Esophagus squamous epithelium (tissue), 4 donors: ENCODE measurements at regions not wholly inside any gene's neighbourhood (a gene's known extent, or its start where the extent isn't known, plus 50 kb on each side); places are given as distances from the start of the nearest gene placed in this dataset.

Experiments used
- POLR2A ChIP-seq, 4 donors: fragments of 450-650 bp; IDR thresholded peaks; one replicate each; pipeline ENCODE4 v1.6.1; 2017; ENCODE audit warnings: antibody characterized with exemption in 4 of 4, mild to moderate bottlenecking in 4 of 4, moderate library complexity in 3 of 4
- TF ChIP-seq, protein P1 (sequence below), 6 experiments: fragments of 450-650 bp in 4 of 6; fragments of 200-600 bp in 2 of 6; sonication (generic) in 2 of 6; IDR thresholded peaks; one replicate each; pipeline ENCODE4 v1.5.1; 2016 to 2019; ENCODE audit warnings: antibody characterized with exemption in 6 of 6, mild to moderate bottlenecking in 4 of 6, moderate library complexity in 4 of 6

DNA sequence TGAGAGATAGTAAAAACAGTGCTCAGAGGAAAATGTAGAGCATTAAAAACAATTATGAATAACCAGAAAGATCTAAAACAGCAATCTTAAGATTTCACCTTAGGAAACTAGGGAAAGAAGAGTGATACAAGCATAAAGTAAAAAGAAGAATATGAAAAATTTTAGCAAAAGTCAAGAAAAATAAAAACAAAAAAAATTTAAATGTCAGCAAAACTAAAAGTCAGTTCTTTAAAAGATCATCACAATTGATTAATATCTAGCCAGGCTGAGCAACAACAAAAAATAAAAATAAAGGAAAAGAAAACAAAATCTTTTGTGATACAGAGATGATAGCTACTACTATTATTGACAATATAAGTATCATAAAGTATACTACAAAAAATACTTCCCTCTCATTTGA, 1088.1 kb upstream of the EDIL3 start:
- TF ChIP-seq POLR2A (IDR thresholded peaks at IDR 0.05) = no peak
- TF ChIP-seq, protein P1, sequence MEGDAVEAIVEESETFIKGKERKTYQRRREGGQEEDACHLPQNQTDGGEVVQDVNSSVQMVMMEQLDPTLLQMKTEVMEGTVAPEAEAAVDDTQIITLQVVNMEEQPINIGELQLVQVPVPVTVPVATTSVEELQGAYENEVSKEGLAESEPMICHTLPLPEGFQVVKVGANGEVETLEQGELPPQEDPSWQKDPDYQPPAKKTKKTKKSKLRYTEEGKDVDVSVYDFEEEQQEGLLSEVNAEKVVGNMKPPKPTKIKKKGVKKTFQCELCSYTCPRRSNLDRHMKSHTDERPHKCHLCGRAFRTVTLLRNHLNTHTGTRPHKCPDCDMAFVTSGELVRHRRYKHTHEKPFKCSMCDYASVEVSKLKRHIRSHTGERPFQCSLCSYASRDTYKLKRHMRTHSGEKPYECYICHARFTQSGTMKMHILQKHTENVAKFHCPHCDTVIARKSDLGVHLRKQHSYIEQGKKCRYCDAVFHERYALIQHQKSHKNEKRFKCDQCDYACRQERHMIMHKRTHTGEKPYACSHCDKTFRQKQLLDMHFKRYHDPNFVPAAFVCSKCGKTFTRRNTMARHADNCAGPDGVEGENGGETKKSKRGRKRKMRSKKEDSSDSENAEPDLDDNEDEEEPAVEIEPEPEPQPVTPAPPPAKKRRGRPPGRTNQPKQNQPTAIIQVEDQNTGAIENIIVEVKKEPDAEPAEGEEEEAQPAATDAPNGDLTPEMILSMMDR (IDR thresholded peaks at IDR 0.05) = no peak
